ENCODE measurements at regions not wholly inside any gene's neighbourhood (a gene's known extent, or its start where the extent isn't known, plus 50 kb on each side); places are given as distances from the start of the nearest gene placed in this dataset.

DNA sequence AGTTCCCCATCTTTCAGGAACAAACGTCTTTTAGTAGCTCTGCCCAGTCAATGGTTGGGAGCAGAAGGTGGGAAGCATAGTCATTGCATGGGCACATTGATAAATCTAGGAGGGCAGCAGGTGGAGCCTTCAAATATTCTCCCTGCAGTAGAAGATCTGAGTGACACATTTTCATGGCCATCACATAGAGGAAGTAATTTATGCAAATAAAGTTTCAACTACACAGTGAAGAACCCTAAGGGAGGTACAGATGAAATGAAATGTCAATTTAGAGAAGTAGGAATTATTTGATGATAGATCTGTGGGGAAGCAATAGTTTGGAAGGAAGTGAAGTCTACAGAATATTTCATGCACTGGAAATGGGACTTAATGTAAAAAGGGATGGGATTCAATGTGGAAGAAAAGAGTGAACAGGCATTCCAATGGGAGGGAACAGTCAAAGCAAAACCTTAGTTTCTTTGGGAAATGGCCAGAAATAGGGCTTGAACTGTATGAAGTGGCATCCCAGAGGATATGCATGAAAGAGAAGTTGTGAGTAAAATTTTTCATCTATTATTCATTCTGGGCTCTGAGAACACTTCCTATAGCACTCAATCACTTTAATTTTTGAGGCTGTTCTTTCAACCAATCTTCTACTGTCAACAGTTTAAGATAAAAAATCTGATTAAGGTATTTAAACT is 256.2 kb upstream of the LUZP2 start:
- DNase-seq (ENCODE audit: extremely low spot score in 2 of 2) = no peak
- H3K9me3 ChIP-seq = no peaks in the 10 kb centered on the region
- intact Hi-C loops (cut with DNase I) = no loop called here
- TF ChIP-seq, protein P1, sequence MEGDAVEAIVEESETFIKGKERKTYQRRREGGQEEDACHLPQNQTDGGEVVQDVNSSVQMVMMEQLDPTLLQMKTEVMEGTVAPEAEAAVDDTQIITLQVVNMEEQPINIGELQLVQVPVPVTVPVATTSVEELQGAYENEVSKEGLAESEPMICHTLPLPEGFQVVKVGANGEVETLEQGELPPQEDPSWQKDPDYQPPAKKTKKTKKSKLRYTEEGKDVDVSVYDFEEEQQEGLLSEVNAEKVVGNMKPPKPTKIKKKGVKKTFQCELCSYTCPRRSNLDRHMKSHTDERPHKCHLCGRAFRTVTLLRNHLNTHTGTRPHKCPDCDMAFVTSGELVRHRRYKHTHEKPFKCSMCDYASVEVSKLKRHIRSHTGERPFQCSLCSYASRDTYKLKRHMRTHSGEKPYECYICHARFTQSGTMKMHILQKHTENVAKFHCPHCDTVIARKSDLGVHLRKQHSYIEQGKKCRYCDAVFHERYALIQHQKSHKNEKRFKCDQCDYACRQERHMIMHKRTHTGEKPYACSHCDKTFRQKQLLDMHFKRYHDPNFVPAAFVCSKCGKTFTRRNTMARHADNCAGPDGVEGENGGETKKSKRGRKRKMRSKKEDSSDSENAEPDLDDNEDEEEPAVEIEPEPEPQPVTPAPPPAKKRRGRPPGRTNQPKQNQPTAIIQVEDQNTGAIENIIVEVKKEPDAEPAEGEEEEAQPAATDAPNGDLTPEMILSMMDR (IDR thresholded peaks at IDR 0.05) = no peak
- TF ChIP-seq POLR2A (IDR thresholded peaks at IDR 0.05) = no peak
- no peak for TF ChIP-seq POLR2AphosphoS5 (IDR thresholded peaks at IDR 0.05; ENCODE audit: insufficient read depth in 1 of 2, low read depth in 1 of 2)
- H3K27me3 ChIP-seq = no peaks in the 10 kb centered on the region
- H3K27ac ChIP-seq = no peak overlapping the region
- H3K4me3 ChIP-seq = no peak overlapping the region
- no peaks in the 10 kb centered on the region for H3K36me3 ChIP-seq
- H3K4me1 ChIP-seq = no peaks in the 10 kb centered on the region

DNA sequence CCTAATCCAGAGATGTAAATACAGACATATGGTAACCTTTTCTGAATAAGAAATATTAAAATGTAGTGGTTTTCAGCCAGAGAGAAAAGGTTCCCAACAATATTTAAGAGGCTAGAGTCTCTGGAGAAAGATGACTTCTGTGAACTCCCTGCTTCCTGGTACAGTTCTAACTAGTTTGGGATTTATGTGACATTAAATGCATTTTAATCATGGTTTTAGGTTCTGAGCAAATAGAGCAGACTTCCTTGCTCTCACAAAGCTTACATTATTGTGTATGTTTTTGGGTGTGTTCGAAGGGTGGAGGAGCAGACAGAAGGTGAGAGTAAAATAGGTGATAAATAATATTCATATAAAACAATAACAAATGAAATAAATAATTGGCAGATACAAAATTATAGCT is 250.1 kb upstream of the LUZP2 start:
- no peak for DNase-seq (ENCODE audit: extremely low spot score in 2 of 2)
- Histone ChIP-seq H3K36me3 (no peaks in the 10 kb centered on the region), H3K4me1 (no peaks in the 10 kb centered on the region), H3K9me3 (no peaks in the 10 kb centered on the region), H3K4me3 (no peak overlapping the region), H3K27ac (no peak overlapping the region), H3K27me3 (no peaks in the 10 kb centered on the region)
- TF ChIP-seq, protein P1 (IDR thresholded peaks at IDR 0.05) = no peak
- TF ChIP-seq POLR2A (IDR thresholded peaks at IDR 0.05) = no peak
- no peak for TF ChIP-seq POLR2AphosphoS5 (IDR thresholded peaks at IDR 0.05; ENCODE audit: insufficient read depth in 1 of 2, low read depth in 1 of 2)
- intact Hi-C loops (cut with DNase I) = no loop called here

DNA sequence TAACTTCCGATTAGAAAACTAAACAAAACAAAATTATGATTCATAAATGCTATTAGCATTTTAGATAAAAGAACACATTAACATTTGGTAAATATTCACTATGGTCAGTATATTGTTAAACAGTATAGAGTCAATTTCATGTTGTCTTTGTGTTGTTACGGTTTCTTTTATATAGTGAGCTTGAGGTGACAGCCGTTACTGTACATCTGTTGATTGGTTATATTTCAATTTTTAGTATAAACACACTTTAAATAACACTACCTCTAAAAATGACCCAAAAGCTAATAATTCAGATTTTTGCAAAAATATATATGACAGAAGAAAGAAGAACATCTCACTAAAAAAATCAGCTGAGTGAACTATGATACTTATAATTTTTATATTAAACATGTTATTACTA is 249.0 kb upstream of the LUZP2 start:
- Histone ChIP-seq H3K4me3 (no peak overlapping the region), H3K36me3 (no peaks in the 10 kb centered on the region), H3K9me3 (no peaks in the 10 kb centered on the region), H3K4me1 (no peaks in the 10 kb centered on the region), H3K27ac (no peak overlapping the region), H3K27me3 (no peaks in the 10 kb centered on the region)
- intact Hi-C loops (cut with DNase I) = no loop called here
- TF ChIP-seq POLR2AphosphoS5 (IDR thresholded peaks at IDR 0.05; ENCODE audit: insufficient read depth in 1 of 2, low read depth in 1 of 2) (no peak), POLR2A (IDR thresholded peaks at IDR 0.05) (no peak)
- TF ChIP-seq, protein P1 (IDR thresholded peaks at IDR 0.05) = no peak
- no peak for DNase-seq (ENCODE audit: extremely low spot score in 2 of 2)

DNA sequence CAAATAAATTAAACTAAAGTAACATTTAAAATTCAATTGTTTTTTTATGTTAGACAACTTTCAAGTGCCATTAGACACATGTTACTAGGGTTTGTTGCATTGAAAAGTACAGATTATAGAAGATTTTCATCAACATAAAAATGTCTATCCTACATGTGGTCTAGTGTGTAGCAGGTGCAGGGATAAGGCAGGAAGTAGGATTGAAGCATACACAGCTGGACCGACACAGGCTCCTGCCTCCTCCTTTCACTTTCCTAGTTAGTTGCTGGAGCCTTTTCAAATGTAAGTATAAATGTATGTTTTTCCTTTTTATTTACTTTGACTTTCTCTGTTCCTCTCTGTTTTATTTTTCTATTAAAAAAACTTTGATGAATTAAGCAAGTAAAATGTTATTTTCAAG is 246.9 kb upstream of the LUZP2 start:
- H3K4me3 ChIP-seq = no peak overlapping the region
- no peaks in the 10 kb centered on the region for H3K27me3 ChIP-seq
- no peak overlapping the region for H3K27ac ChIP-seq
- intact Hi-C loops (cut with DNase I) = no loop called here
- H3K9me3 ChIP-seq = no peaks in the 10 kb centered on the region
- TF ChIP-seq, protein P1 (IDR thresholded peaks at IDR 0.05) = no peak
- TF ChIP-seq POLR2A (IDR thresholded peaks at IDR 0.05) = no peak
- TF ChIP-seq POLR2AphosphoS5 (IDR thresholded peaks at IDR 0.05; ENCODE audit: insufficient read depth in 1 of 2, low read depth in 1 of 2) = no peak
- H3K4me1 ChIP-seq = no peaks in the 10 kb centered on the region
- DNase-seq (ENCODE audit: extremely low spot score in 2 of 2) = no peak
- H3K36me3 ChIP-seq = no peaks in the 10 kb centered on the region

DNA sequence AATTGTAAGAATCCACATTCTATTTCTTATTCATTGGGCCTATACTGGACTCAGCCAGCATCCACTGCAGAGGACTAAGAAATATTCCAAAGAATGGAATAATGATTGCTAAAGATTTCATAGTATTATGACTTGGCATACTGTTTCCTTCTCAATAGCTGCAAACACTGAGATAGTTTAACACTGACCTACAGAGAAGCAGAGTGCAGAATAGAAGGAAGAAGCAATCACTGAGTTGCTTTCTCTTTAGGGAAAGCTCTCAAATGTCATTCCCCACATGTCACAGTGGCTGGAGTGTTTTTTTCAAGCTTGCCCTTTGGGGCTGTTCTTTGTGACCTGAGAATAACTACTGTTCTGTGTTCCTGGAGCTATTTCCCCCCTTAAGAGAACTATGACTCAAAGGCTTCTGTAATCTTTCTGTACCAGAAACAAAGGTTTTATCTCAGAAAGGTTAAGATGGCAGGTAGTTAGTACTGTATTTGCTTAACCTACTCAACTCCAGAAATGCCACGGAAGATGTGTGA is 243.6 kb upstream of the LUZP2 start:
- Histone ChIP-seq H3K27ac (no peak overlapping the region), H3K4me3 (no peak overlapping the region), H3K36me3 (no peaks in the 10 kb centered on the region), H3K27me3 (no peaks in the 10 kb centered on the region), H3K9me3 (no peaks in the 10 kb centered on the region), H3K4me1 (no peaks in the 10 kb centered on the region)
- TF ChIP-seq POLR2AphosphoS5 (IDR thresholded peaks at IDR 0.05; ENCODE audit: insufficient read depth in 1 of 2, low read depth in 1 of 2) = no peak
- TF ChIP-seq, protein P1 (IDR thresholded peaks at IDR 0.05) = no peak
- no peak for TF ChIP-seq POLR2A (IDR thresholded peaks at IDR 0.05)
- DNase-seq (ENCODE audit: extremely low spot score in 2 of 2) = no peak
- intact Hi-C loops (cut with DNase I) = no loop called here
